SK-N-SH (cell line): ENCODE measurements at regions not wholly inside any gene's neighbourhood (a gene's known extent, or its start where the extent isn't known, plus 50 kb on each side); places are given as distances from the start of the nearest gene placed in this dataset.

Experiments used
- CTCF ChIA-PET: fragments of 300-600, 350-600 bp; formaldehyde crosslinking; extraction: SDS; loops from one replicate; lab custom pipeline; 2021; lab: Yijun Ruan, JAX
- POLR2A ChIA-PET: fragments of 350-600 bp; sonication (Branson Sonifier 250); formaldehyde crosslinking; extraction: SDS; loops from one replicate; lab custom pipeline; 2020; ENCODE audit warnings: antibody characterized with exemption, inconsistent platforms; lab: Yijun Ruan, JAX
- DNase-seq: peaks from one replicate; pipeline ENCODE4 v3.0.0; 2012
- H2AFZ ChIP-seq: fragments of 200-600 bp; sonication (generic); 2 replicates; pipeline ENCODE4 v1.8.1; 2016; ENCODE audit warnings: antibody characterized with exemption, mild to moderate bottlenecking, low read depth
- H3F3A ChIP-seq: fragments of 200-600 bp; sonication (generic); replicated peaks from 2 replicates; pipeline ENCODE3; 2016; ENCODE audit warnings: antibody characterized with exemption, mild to moderate bottlenecking; ENCODE audit not compliant: insufficient read depth
- H3K27ac ChIP-seq, 2 experiments: fragments of 200-500 bp in 1 of 2; fragments of 200-600 bp in 1 of 2; sonication (Bioruptor generic) in 1 of 2; sonication (generic), shearing (Covaris generic) in 1 of 2; 2 replicates each; pipeline versions ENCODE4 v1.5.1 to v1.6.1; 2014 to 2016; ENCODE audit warnings: low read depth in 2 of 2, inconsistent platforms in 1 of 2, low read length in 1 of 2, mild to moderate bottlenecking in 1 of 2, mixed read lengths in 1 of 2
- H3K27me3 ChIP-seq: fragments of 200-600 bp; sonication (generic), shearing (Covaris generic); 2 replicates; pipeline ENCODE4 v1.6.1; 2016; ENCODE audit warnings: mixed run types; ENCODE audit not compliant: insufficient read depth
- H3K36me3 ChIP-seq, 2 experiments: fragments of 200-500 bp in 1 of 2; fragments of 200-600 bp in 1 of 2; sonication (Bioruptor generic) in 1 of 2; sonication (generic) in 1 of 2; replicated peaks in 1 of 2; 2 replicates each; pipeline versions ENCODE3 to v1.5.1; 2014 to 2016; ENCODE audit warnings: low read length in 1 of 2, mild to moderate bottlenecking in 1 of 2; ENCODE audit not compliant: insufficient read depth in 2 of 2, control insufficient read depth in 1 of 2
- H3K4me1 ChIP-seq, 2 experiments: fragments of 200-500 bp in 1 of 2; fragments of 200-600 bp in 1 of 2; sonication (Bioruptor generic) in 1 of 2; sonication (generic), shearing (Covaris generic) in 1 of 2; 2 replicates each; pipeline versions ENCODE4 v1.5.1 to v1.6.1; 2014 to 2016; ENCODE audit warnings: low read depth in 1 of 2, low read length in 1 of 2, mixed run types in 1 of 2; ENCODE audit not compliant: insufficient read depth in 2 of 2, control insufficient read depth in 1 of 2
- H3K4me2 ChIP-seq: fragments of 200-600 bp; sonication (generic), shearing (Covaris generic); 2 replicates; pipeline ENCODE4 v1.6.1; 2017; ENCODE audit warnings: mixed run types
- H3K4me3 ChIP-seq, 2 experiments: fragments of 200-500 bp in 1 of 2; fragments of 200-600 bp in 1 of 2; sonication (Bioruptor generic) in 1 of 2; sonication (generic), shearing (Covaris generic) in 1 of 2; 2 replicates each; pipeline versions ENCODE4 v1.5.1 to v1.8.1; 2014 to 2016; ENCODE audit warnings: low read depth in 2 of 2, inconsistent platforms in 1 of 2, low read length in 1 of 2, mild to moderate bottlenecking in 1 of 2, mixed read lengths in 1 of 2, moderate library complexity in 1 of 2
- H3K79me2 ChIP-seq: fragments of 200-600 bp; sonication (generic); 2 replicates; pipeline ENCODE4 v1.8.1; 2017; ENCODE audit warnings: mild to moderate bottlenecking; ENCODE audit not compliant: insufficient read depth
- H3K9ac ChIP-seq: fragments of 200-600 bp; sonication (generic); 2 replicates; pipeline ENCODE4 v1.6.1; 2017; ENCODE audit warnings: mixed run types
- H3K9me2 ChIP-seq: fragments of 200-600 bp; sonication (generic); 2 replicates; pipeline ENCODE4 v1.6.1; 2017; ENCODE audit warnings: mixed run types
- H3K9me3 ChIP-seq: fragments of 200-600 bp; sonication (generic); 2 replicates; pipeline ENCODE4 v1.6.1; 2017; ENCODE audit warnings: mixed run types, mild to moderate bottlenecking, moderate library complexity
- H4K20me1 ChIP-seq: fragments of 200-600 bp; sonication (generic); 2 replicates; pipeline ENCODE4 v1.6.1; 2017; ENCODE audit warnings: mild to moderate bottlenecking, mixed run types; ENCODE audit not compliant: insufficient read depth
- CHD2 ChIP-seq: fragments of 150-350 bp; IDR thresholded peaks from 2 replicates; pipeline ENCODE4 v1.6.1; 2018; ENCODE audit warnings: low read length; ENCODE audit not compliant: partially characterized antibody
- FOXJ3 ChIP-seq: sonication (generic); formaldehyde crosslinking; IDR thresholded peaks from 2 replicates; pipeline ENCODE4 v1.5.1; 2020; ENCODE audit warnings: mild to moderate bottlenecking, missing genetic modification reagents
- GATA2 ChIP-seq: sonication (generic); formaldehyde crosslinking; IDR thresholded peaks from 2 replicates; pipeline ENCODE4 v1.5.0; 2020; ENCODE audit warnings: mild to moderate bottlenecking, missing genetic modification reagents
- JUND ChIP-seq: IDR thresholded peaks from 2 replicates; pipeline ENCODE4 v1.4.0; 2012
- MEF2A ChIP-seq: IDR thresholded peaks from 2 replicates; pipeline ENCODE4 v1.4.0; 2012; ENCODE audit warnings: low read depth, borderline replicate concordance
- MXI1 ChIP-seq: IDR thresholded peaks from 2 replicates; pipeline ENCODE4 v1.6.1; 2012; ENCODE audit warnings: mild to moderate bottlenecking, low read depth, low read length, improper control_type of control experiment
- NFIC ChIP-seq: IDR thresholded peaks from 2 replicates; pipeline ENCODE4 v1.4.0; 2012; ENCODE audit warnings: borderline replicate concordance
- SIN3A ChIP-seq: IDR thresholded peaks from 2 replicates; pipeline ENCODE4 v1.6.1; 2012; ENCODE audit warnings: low read depth, mild to moderate bottlenecking, low read length, moderate library complexity, borderline replicate concordance
- TEAD4 ChIP-seq: IDR thresholded peaks from 2 replicates; pipeline ENCODE4 v1.4.0; 2012; ENCODE audit warnings: mild to moderate bottlenecking, borderline replicate concordance; ENCODE audit not compliant: insufficient read depth
- WGBS: methylation state at CpG from one replicate; pipeline ENCODE4 v1.1.6; 2017; ENCODE audit warnings: low lambda C conversion rate; 5-methylcytosine and 5-hydroxymethylcytosine counted together
- TF ChIP-seq, protein P1 (sequence below): fragments of 200-600 bp; sonication (generic); IDR thresholded peaks from 2 replicates; pipeline ENCODE4 v1.6.1; 2017; ENCODE audit warnings: antibody characterized with exemption, mild to moderate bottlenecking, moderate library complexity
- TF ChIP-seq, protein P2 (sequence below): IDR thresholded peaks from 2 replicates; pipeline ENCODE4 v1.4.0; 2012; ENCODE audit warnings: low read depth, borderline replicate concordance
- TF ChIP-seq, protein P3 (sequence below): fragments of 150-350 bp; IDR thresholded peaks from 2 replicates; pipeline ENCODE4 v1.6.1; 2017; ENCODE audit warnings: antibody characterized with exemption, low read length, low read depth, borderline replicate concordance
- TF ChIP-seq, protein P4 (sequence below): IDR thresholded peaks from 2 replicates; pipeline ENCODE4 v1.4.0; 2012; ENCODE audit warnings: low read depth
- TF ChIP-seq, protein P5 (sequence below): IDR thresholded peaks from 2 replicates; pipeline ENCODE4; 2012

DNA sequence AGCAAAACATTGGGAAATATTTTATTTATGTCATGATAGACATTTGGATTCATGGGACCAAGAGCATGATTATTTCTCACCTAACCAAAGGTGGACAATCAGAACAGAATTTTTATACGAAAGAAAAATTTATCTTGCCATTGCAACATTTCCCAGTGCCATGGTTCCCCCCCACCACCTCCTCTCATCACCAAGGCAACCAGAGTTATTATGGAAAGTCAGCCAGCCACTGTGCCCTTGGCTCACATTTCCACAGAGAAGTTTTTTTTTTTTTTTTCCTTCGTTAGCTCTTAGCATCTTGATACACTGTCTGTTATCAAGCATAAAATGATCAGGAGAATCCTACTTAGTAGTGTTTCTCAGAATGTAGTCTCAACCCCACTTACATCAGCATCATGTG lies 176.4 kb upstream of the TMTC1 start (continued):
- TF ChIP-seq, protein P1, sequence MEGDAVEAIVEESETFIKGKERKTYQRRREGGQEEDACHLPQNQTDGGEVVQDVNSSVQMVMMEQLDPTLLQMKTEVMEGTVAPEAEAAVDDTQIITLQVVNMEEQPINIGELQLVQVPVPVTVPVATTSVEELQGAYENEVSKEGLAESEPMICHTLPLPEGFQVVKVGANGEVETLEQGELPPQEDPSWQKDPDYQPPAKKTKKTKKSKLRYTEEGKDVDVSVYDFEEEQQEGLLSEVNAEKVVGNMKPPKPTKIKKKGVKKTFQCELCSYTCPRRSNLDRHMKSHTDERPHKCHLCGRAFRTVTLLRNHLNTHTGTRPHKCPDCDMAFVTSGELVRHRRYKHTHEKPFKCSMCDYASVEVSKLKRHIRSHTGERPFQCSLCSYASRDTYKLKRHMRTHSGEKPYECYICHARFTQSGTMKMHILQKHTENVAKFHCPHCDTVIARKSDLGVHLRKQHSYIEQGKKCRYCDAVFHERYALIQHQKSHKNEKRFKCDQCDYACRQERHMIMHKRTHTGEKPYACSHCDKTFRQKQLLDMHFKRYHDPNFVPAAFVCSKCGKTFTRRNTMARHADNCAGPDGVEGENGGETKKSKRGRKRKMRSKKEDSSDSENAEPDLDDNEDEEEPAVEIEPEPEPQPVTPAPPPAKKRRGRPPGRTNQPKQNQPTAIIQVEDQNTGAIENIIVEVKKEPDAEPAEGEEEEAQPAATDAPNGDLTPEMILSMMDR: no peak
- TF ChIP-seq FOXJ3: no peak
- no peak for TF ChIP-seq NFIC
- no peak for TF ChIP-seq CHD2
- TF ChIP-seq, all 33 proteins: peak for 0

DNA sequence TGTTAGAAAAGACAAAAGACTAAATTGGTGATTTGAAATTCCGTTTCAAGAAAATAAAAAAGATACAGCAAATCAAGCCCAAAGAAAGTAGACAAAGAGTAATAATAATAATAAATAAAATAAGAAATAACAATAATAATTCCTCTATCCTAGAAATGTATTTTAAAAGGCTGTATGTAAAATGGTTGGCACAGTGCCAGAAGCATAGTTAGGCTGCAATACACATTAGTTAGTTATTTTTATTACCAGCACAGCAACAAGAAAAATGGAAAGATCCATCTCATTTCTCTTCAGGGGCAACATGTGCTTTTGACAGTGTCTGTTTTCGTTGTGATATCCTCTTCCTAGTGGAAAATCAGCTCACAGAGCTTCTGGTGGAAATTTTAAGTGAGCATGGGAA lies 174.1 kb upstream of the TMTC1 start:
- no peaks in the 10 kb centered on the region for H3K4me1 ChIP-seq
- H3K9ac ChIP-seq: no peak overlapping the region
- H3K9me2 ChIP-seq: no peaks in the 10 kb centered on the region
- TF ChIP-seq MEF2A: no peak
- TF ChIP-seq, protein P2, sequence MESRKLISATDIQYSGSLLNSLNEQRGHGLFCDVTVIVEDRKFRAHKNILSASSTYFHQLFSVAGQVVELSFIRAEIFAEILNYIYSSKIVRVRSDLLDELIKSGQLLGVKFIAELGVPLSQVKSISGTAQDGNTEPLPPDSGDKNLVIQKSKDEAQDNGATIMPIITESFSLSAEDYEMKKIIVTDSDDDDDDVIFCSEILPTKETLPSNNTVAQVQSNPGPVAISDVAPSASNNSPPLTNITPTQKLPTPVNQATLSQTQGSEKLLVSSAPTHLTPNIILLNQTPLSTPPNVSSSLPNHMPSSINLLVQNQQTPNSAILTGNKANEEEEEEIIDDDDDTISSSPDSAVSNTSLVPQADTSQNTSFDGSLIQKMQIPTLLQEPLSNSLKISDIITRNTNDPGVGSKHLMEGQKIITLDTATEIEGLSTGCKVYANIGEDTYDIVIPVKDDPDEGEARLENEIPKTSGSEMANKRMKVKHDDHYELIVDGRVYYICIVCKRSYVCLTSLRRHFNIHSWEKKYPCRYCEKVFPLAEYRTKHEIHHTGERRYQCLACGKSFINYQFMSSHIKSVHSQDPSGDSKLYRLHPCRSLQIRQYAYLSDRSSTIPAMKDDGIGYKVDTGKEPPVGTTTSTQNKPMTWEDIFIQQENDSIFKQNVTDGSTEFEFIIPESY: no peak
- TF ChIP-seq MXI1: no peak
- TF ChIP-seq JUND: no peak
- TF ChIP-seq, protein P3, sequence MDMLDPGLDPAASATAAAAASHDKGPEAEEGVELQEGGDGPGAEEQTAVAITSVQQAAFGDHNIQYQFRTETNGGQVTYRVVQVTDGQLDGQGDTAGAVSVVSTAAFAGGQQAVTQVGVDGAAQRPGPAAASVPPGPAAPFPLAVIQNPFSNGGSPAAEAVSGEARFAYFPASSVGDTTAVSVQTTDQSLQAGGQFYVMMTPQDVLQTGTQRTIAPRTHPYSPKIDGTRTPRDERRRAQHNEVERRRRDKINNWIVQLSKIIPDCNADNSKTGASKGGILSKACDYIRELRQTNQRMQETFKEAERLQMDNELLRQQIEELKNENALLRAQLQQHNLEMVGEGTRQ: no peak
- TF ChIP-seq, protein P4, sequence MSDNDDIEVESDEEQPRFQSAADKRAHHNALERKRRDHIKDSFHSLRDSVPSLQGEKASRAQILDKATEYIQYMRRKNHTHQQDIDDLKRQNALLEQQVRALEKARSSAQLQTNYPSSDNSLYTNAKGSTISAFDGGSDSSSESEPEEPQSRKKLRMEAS: no peak
- TF ChIP-seq GATA2 (CRISPR knock-in tag): no peak
- no peak for TF ChIP-seq SIN3A
- TF ChIP-seq, protein P1: no peak
- no peak for TF ChIP-seq TEAD4
- no peak for TF ChIP-seq CHD2
- TF ChIP-seq, protein P5, sequence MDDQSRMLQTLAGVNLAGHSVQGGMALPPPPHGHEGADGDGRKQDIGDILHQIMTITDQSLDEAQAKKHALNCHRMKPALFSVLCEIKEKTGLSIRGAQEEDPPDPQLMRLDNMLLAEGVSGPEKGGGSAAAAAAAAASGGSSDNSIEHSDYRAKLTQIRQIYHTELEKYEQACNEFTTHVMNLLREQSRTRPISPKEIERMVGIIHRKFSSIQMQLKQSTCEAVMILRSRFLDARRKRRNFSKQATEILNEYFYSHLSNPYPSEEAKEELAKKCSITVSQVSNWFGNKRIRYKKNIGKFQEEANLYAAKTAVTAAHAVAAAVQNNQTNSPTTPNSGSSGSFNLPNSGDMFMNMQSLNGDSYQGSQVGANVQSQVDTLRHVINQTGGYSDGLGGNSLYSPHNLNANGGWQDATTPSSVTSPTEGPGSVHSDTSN: no peak
- no peak overlapping the region for H2AFZ ChIP-seq
- CTCF ChIA-PET: interaction anchor here (1.1 kb wide), 1 partner anchor 42 kb away, joined by 3 read pairs; no protein-coding TSS in a partner anchor
- H3K36me3 ChIP-seq: no peaks in the 10 kb centered on the region
- no peaks in the 10 kb centered on the region for H3K9me3 ChIP-seq
- H3K79me2 ChIP-seq: no peaks in the 10 kb centered on the region
- DNase-seq: no peak
- no peak overlapping the region for H3K4me3 ChIP-seq
- no peak overlapping the region for H3K4me2 ChIP-seq
- WGBS: 23% methylated on average over 2 of the region's 2 CpGs
- H3K27me3 ChIP-seq: no peaks in the 10 kb centered on the region
- POLR2A ChIA-PET: no interaction called here
- no peak overlapping the region for H3K27ac ChIP-seq
- H4K20me1 ChIP-seq: no peaks in the 10 kb centered on the region
- H3F3A ChIP-seq: no peaks in the 10 kb centered on the region
